ENCODE measurements at regions not wholly inside any gene's neighbourhood (a gene's known extent, or its start where the extent isn't known, plus 50 kb on each side); places are given as distances from the start of the nearest gene placed in this dataset.

GRCh38 chr7:20508109-20508508, 107.4 kb upstream of the ABCB5 start:
- no peak for TF ChIP-seq CTCF (IDR thresholded peaks at IDR 0.05)
- TF ChIP-seq EZH2 (IDR thresholded peaks at IDR 0.05; ENCODE audit: borderline replicate concordance, insufficient read depth, low read depth, low read length, poor library complexity, severe bottlenecking): no peak
